Hepatocyte (in vitro differentiated cells): ENCODE measurements at regions not wholly inside any gene's neighbourhood (a gene's known extent, or its start where the extent isn't known, plus 50 kb on each side); places are given as distances from the start of the nearest gene placed in this dataset.

Source experiments
- DNase-seq: peaks from one replicate; pipeline ENCODE4 v3.0.0-alpha.2; 2016; ENCODE audit warnings: low spot score
- H2AFZ ChIP-seq: fragments of 200-600 bp; sonication (generic); 2 replicates; pipeline ENCODE4 v1.6.0; 2016; ENCODE audit warnings: antibody characterized with exemption, mild to moderate bottlenecking
- H3K27ac ChIP-seq: fragments of 200-600 bp; sonication (generic); 2 replicates; pipeline ENCODE4 v1.5.1; 2016; ENCODE audit warnings: mild to moderate bottlenecking
- H3K27me3 ChIP-seq: fragments of 200-600 bp; sonication (generic); 2 replicates; pipeline ENCODE4 v1.6.1; 2016
- H3K36me3 ChIP-seq: fragments of 200-600 bp; sonication (generic); replicated peaks from 2 replicates; pipeline ENCODE4 v1.5.1; 2016; ENCODE audit warnings: low read depth; ENCODE audit not compliant: insufficient read depth
- H3K4me1 ChIP-seq: fragments of 200-600 bp; sonication (generic); 2 replicates; pipeline ENCODE4 v1.5.1; 2016; ENCODE audit warnings: mild to moderate bottlenecking, moderate library complexity; ENCODE audit not compliant: insufficient read depth
- H3K4me2 ChIP-seq: fragments of 200-600 bp; sonication (generic); 2 replicates; pipeline ENCODE4 v1.6.0; 2016
- H3K4me3 ChIP-seq: fragments of 200-600 bp; sonication (generic); 2 replicates; pipeline ENCODE4 v1.5.1; 2016; ENCODE audit warnings: mild to moderate bottlenecking
- H3K79me2 ChIP-seq: fragments of 200-600 bp; sonication (generic); 2 replicates; pipeline ENCODE4 v1.6.0; 2017; ENCODE audit warnings: mild to moderate bottlenecking
- H3K9me2 ChIP-seq: fragments of 200-600 bp; sonication (generic); replicated peaks from 2 replicates; pipeline ENCODE4 v1.6.0; 2017; ENCODE audit warnings: mild to moderate bottlenecking; ENCODE audit not compliant: insufficient read depth
- H3K9me3 ChIP-seq: fragments of 200-600 bp; sonication (generic); 2 replicates; pipeline ENCODE4 v1.5.1; 2016; ENCODE audit warnings: low read depth, mild to moderate bottlenecking
- H4K20me1 ChIP-seq: fragments of 200-600 bp; sonication (generic); 2 replicates; pipeline ENCODE4 v1.6.0; 2016; ENCODE audit warnings: mild to moderate bottlenecking; ENCODE audit not compliant: insufficient read depth, poor library complexity, severe bottlenecking
- EZH2 ChIP-seq: fragments of 200-600 bp; sonication (generic); IDR thresholded peaks from 2 replicates; pipeline ENCODE4 v1.6.1; 2016; ENCODE audit warnings: antibody characterized with exemption, mild to moderate bottlenecking, borderline replicate concordance
- EZH2phosphoT487 ChIP-seq: fragments of 200-600 bp; sonication (generic); IDR thresholded peaks from one replicate; pipeline ENCODE4 v1.6.1; 2018; ENCODE audit warnings: antibody characterized with exemption, mild to moderate bottlenecking, low read depth, moderate library complexity; ENCODE audit not compliant: unreplicated experiment, severe bottlenecking
- WGBS: methylation state at CpG from one replicate; pipeline ENCODE4 v1.1.6; 2016; ENCODE audit warnings: low lambda C conversion rate; ENCODE audit errors: missing lambda C conversion rate; 5-methylcytosine and 5-hydroxymethylcytosine counted together
- TF ChIP-seq, protein P1 (sequence below): fragments of 200-600 bp; sonication (generic); IDR thresholded peaks from 2 replicates; pipeline ENCODE4 v1.5.1; 2016; ENCODE audit warnings: antibody characterized with exemption, mild to moderate bottlenecking; ENCODE audit not compliant: poor library complexity

DNA sequence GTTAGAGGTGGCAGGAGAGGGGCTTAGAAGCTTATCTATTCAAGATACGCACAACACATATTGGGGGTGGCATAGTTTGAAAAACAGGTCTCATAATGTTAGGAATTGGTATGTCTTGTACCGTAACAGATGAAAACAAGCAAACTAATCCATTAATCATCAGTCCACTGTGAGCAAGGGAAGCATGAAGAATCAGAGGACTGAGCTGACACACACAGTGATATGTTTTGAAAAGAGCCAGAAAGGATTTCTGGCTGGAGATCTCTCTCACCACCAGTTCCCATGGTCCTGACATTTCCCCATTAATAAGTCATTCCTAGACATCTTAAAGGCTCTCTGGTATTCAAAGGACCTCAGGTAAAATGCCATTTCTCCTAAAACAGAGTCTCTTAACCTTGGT, 158.8 kb upstream of the PHACTR1 start:
- H3K36me3 ChIP-seq, result no peaks in the 10 kb centered on the region
- no peak overlapping the region for H3K4me2 ChIP-seq
- H3K79me2 ChIP-seq, result no peaks in the 10 kb centered on the region
- TF ChIP-seq EZH2, result no peak
- no peak for TF ChIP-seq EZH2phosphoT487
- TF ChIP-seq, protein P1, sequence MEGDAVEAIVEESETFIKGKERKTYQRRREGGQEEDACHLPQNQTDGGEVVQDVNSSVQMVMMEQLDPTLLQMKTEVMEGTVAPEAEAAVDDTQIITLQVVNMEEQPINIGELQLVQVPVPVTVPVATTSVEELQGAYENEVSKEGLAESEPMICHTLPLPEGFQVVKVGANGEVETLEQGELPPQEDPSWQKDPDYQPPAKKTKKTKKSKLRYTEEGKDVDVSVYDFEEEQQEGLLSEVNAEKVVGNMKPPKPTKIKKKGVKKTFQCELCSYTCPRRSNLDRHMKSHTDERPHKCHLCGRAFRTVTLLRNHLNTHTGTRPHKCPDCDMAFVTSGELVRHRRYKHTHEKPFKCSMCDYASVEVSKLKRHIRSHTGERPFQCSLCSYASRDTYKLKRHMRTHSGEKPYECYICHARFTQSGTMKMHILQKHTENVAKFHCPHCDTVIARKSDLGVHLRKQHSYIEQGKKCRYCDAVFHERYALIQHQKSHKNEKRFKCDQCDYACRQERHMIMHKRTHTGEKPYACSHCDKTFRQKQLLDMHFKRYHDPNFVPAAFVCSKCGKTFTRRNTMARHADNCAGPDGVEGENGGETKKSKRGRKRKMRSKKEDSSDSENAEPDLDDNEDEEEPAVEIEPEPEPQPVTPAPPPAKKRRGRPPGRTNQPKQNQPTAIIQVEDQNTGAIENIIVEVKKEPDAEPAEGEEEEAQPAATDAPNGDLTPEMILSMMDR, result no peak
- H3K4me3 ChIP-seq, result no peak overlapping the region
- H3K27ac ChIP-seq, result no peak overlapping the region
- WGBS, result 40% methylated on average over 2 of the region's 2 CpGs
- no peak for DNase-seq
- H3K4me1 ChIP-seq, result no peaks in the 10 kb centered on the region
- H2AFZ ChIP-seq, result no peak overlapping the region
- H3K9me3 ChIP-seq, result no peaks in the 10 kb centered on the region
- no peaks in the 10 kb centered on the region for H3K27me3 ChIP-seq
- no peaks in the 10 kb centered on the region for H4K20me1 ChIP-seq
- no peaks in the 10 kb centered on the region for H3K9me2 ChIP-seq

DNA sequence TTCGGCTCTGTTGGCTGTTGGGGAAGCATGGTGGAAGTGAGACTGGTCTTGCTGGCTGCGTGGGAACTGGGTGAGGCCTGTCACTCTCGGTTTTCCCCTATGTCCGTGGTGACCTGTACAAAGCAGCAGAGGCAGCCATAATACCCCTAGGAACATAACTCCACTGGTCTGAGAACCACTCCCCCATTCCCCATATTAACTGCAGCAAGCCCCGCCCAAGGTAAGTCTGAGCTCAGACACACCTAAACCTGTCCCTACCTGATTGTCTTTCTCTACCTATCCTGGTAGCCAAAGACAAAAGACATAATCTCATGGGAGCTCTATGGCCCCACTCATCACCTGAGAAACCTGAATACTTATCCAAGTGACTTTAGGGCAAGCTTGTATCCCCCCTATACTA, 156.3 kb upstream of the PHACTR1 start:
- Histone ChIP-seq H3K9me3 (no peaks in the 10 kb centered on the region), H3K79me2 (no peaks in the 10 kb centered on the region), H3K4me1 (no peaks in the 10 kb centered on the region), H3K27me3 (no peaks in the 10 kb centered on the region), H2AFZ (no peak overlapping the region), H3K4me2 (no peak overlapping the region), H3K4me3 (no peak overlapping the region), H3K36me3 (no peaks in the 10 kb centered on the region), H3K27ac (no peak overlapping the region), H3K9me2 (no peaks in the 10 kb centered on the region), H4K20me1 (no peaks in the 10 kb centered on the region)
- 87% methylated on average over 5 of the region's 5 CpGs for WGBS
- no peak for DNase-seq
- TF ChIP-seq, protein P1, result no peak
- TF ChIP-seq EZH2phosphoT487 (no peak), EZH2 (no peak)

DNA sequence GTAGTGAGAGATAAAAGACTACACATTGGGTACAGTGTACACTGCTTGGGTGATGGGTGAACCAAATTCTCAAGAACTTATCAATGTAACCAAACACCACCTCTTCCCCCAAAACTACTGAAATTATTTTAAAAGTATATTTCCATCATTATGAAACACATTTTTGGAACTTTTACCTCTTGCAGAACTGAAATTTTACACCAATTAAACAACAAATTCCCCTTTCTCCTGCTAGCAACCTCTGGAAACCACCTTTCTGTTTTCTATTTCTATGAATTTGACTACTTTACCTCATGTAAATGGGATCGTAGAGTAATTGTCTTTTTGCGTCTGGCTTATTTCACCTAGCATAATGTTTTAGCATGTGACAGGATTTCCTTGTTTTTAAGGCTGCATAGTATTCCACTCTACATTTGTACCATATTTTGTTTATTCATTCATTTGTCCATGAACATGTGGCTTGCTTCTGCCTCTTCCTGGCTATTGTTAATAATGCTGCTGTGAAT, 149.9 kb upstream of the PHACTR1 start:
- no peaks in the 10 kb centered on the region for H3K36me3 ChIP-seq
- H2AFZ ChIP-seq, result no peak overlapping the region
- H3K4me1 ChIP-seq, result no peaks in the 10 kb centered on the region
- H3K27ac ChIP-seq, result no peak overlapping the region
- no peaks in the 10 kb centered on the region for H3K9me3 ChIP-seq
- no peak overlapping the region for H3K4me2 ChIP-seq
- WGBS, result 98% methylated on average over 2 of the region's 2 CpGs
- H3K27me3 ChIP-seq, result no peaks in the 10 kb centered on the region
- H4K20me1 ChIP-seq, result no peaks in the 10 kb centered on the region
- H3K79me2 ChIP-seq, result no peaks in the 10 kb centered on the region
- H3K4me3 ChIP-seq, result no peak overlapping the region
- H3K9me2 ChIP-seq, result no peaks in the 10 kb centered on the region
- TF ChIP-seq, protein P1, result no peak
- TF ChIP-seq EZH2phosphoT487, result no peak
- TF ChIP-seq EZH2, result no peak
- DNase-seq, result no peak

- Histone ChIP-seq H3K4me2 (no peak overlapping the region), H3K9me3 (no peaks in the 10 kb centered on the region), H3K4me1 (no peaks in the 10 kb centered on the region), H3K27ac (no peak overlapping the region), H3K27me3 (no peaks in the 10 kb centered on the region), H3K36me3 (no peaks in the 10 kb centered on the region), H3K79me2 (no peaks in the 10 kb centered on the region), H3K4me3 (no peak overlapping the region), H4K20me1 (no peaks in the 10 kb centered on the region), H2AFZ (no peak overlapping the region), H3K9me2 (no peaks in the 10 kb centered on the region)
- no peak for DNase-seq
- 68% methylated on average over 3 of the region's 3 CpGs for WGBS
- TF ChIP-seq, protein P1, result no peak
- TF ChIP-seq EZH2phosphoT487, result no peak
- TF ChIP-seq EZH2, result no peak
These were observed 148.9 kb upstream of the PHACTR1 start for GRCh38 chr6:12567682-12568081.
